Astrocyte (in vitro differentiated cells and primary cell): ENCODE measurements at regions not wholly inside any gene's neighbourhood (a gene's known extent, or its start where the extent isn't known, plus 50 kb on each side); places are given as distances from the start of the nearest gene placed in this dataset.

Experiments
- CTCF ChIP-seq: IDR thresholded peaks from 2 replicates; pipeline ENCODE4 v1.5.1; 2011; ENCODE audit warnings: low read depth, mild to moderate bottlenecking, inconsistent platforms, low read length, moderate library complexity; ENCODE audit not compliant: insufficient read depth
- EZH2 ChIP-seq: IDR thresholded peaks from 2 replicates; pipeline ENCODE4 v1.6.1; 2012; ENCODE audit warnings: mild to moderate bottlenecking, low read length, inconsistent platforms; ENCODE audit not compliant: insufficient read depth

DNA sequence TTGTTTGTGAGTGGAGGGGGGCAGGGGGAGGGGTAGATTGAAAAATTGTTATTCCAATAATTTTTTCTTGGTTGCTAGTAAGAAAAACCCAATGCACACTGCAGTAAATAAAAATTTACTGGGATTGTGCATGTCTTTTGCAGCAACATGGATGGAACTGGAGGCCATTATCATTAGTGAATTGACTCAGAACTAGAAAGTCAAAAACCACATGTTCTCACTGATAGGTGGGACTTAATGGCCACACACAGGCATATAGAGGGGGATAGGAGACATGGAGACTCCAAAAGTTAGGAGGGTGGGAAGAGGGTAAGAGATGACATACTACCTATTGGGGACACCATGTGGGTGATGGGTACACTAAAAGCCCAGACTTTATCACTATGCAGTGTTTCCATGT lies 67.2 kb downstream of the BUB3 start:
- TF ChIP-seq CTCF, result no peak
- no peak for TF ChIP-seq EZH2
